ENCODE measurements at regions not wholly inside any gene's neighbourhood (a gene's known extent, or its start where the extent isn't known, plus 50 kb on each side); places are given as distances from the start of the nearest gene placed in this dataset.

- no peaks in the 10 kb centered on the region for H3K4me1 ChIP-seq
- H3K36me3 ChIP-seq = no peaks in the 10 kb centered on the region
- no peaks in the 10 kb centered on the region for H3K9me3 ChIP-seq
- no peak for DNase-seq (ENCODE audit: low spot score in 2 of 2)
- TF ChIP-seq EP300 (IDR thresholded peaks at IDR 0.05) (no peak), CTCF (IDR thresholded peaks at IDR 0.05) (no peak), POLR2AphosphoS5 (IDR thresholded peaks at IDR 0.05) (no peak), POLR2A (IDR thresholded peaks at IDR 0.05) (no peak)
- 64% methylated on average over 9 of the region's 9 CpGs for WGBS
- H3K27me3 ChIP-seq = peaks cover 12% of the 10 kb centered on the region
- H3K27ac ChIP-seq = no peak overlapping the region
- H3K4me3 ChIP-seq = no peak overlapping the region
Observed at GRCh38 chr7:98777051-98777450, 92.8 kb downstream of the TMEM130 start.

- Histone ChIP-seq H3K4me3 (no peak overlapping the region), H3K27ac (no peak overlapping the region), H3K9me3 (no peaks in the 10 kb centered on the region), H3K36me3 (no peaks in the 10 kb centered on the region), H3K27me3 (peaks cover 9% of the 10 kb centered on the region), H3K4me1 (no peaks in the 10 kb centered on the region)
- no peak for TF ChIP-seq POLR2A (IDR thresholded peaks at IDR 0.05)
- no peak for TF ChIP-seq CTCF (IDR thresholded peaks at IDR 0.05)
- 70% methylated on average over 4 of the region's 4 CpGs for WGBS
- DNase-seq (ENCODE audit: low spot score in 2 of 2) = no peak
Observed at GRCh38 chr7:98778421-98778820, 91.4 kb downstream of the TMEM130 start.

GRCh38 chr7:98779800-98780587 is 89.8 kb downstream of the TMEM130 start:
- H3K27ac ChIP-seq = no peak overlapping the region
- H3K36me3 ChIP-seq = no peaks in the 10 kb centered on the region
- H3K4me3 ChIP-seq = no peak overlapping the region
- peaks cover 14% of the 10 kb centered on the region for H3K27me3 ChIP-seq
- DNase-seq (ENCODE audit: low spot score in 2 of 2) = no peak
- no peaks in the 10 kb centered on the region for H3K9me3 ChIP-seq
- TF ChIP-seq EP300 (IDR thresholded peaks at IDR 0.05) (no peak), POLR2AphosphoS5 (IDR thresholded peaks at IDR 0.05) (no peak), CTCF (IDR thresholded peaks at IDR 0.05) (no peak), POLR2A (IDR thresholded peaks at IDR 0.05) (no peak)
- no peaks in the 10 kb centered on the region for H3K4me1 ChIP-seq
- WGBS = 79% methylated on average over 22 of the region's 22 CpGs

GRCh38 chr7:98784216-98784785 is 85.5 kb downstream of the TMEM130 start:
- Histone ChIP-seq H3K27ac (no peak overlapping the region), H3K27me3 (peaks cover 18% of the 10 kb centered on the region), H3K9me3 (no peaks in the 10 kb centered on the region), H3K4me1 (no peaks in the 10 kb centered on the region), H3K4me3 (no peak overlapping the region), H3K36me3 (no peaks in the 10 kb centered on the region)
- WGBS = 77% methylated on average over 11 of the region's 11 CpGs
- TF ChIP-seq EP300 (IDR thresholded peaks at IDR 0.05) (no peak), POLR2AphosphoS5 (IDR thresholded peaks at IDR 0.05) (no peak), CTCF (IDR thresholded peaks at IDR 0.05) (no peak), POLR2A (IDR thresholded peaks at IDR 0.05) (no peak)
- DNase-seq (ENCODE audit: low spot score in 2 of 2) = no peak

GRCh38 chr7:98785929-98786571 is 83.8 kb downstream of the TMEM130 start:
- DNase-seq (ENCODE audit: low spot score in 2 of 2) = no peak
- Histone ChIP-seq H3K27me3 (peaks cover 9% of the 10 kb centered on the region), H3K4me1 (no peaks in the 10 kb centered on the region), H3K27ac (no peak overlapping the region), H3K4me3 (no peak overlapping the region), H3K36me3 (no peaks in the 10 kb centered on the region), H3K9me3 (no peaks in the 10 kb centered on the region)
- TF ChIP-seq CTCF (IDR thresholded peaks at IDR 0.05) = no peak
- no peak for TF ChIP-seq EP300 (IDR thresholded peaks at IDR 0.05)
- TF ChIP-seq POLR2AphosphoS5 (IDR thresholded peaks at IDR 0.05) = no peak
- 41% methylated on average over 14 of the region's 14 CpGs for WGBS

Measured in suprapubic skin (tissue), 4 donors.